ENCODE measurements at regions not wholly inside any gene's neighbourhood (a gene's known extent, or its start where the extent isn't known, plus 50 kb on each side); places are given as distances from the start of the nearest gene placed in this dataset.

- no peak for TF ChIP-seq CTCF (IDR thresholded peaks at IDR 0.05; ENCODE audit: extremely low read depth, low read depth, low read length)
- no peak overlapping the region for H3K27ac ChIP-seq (ENCODE audit: low read depth, low read length)
- no peaks in the 10 kb centered on the region for H3K79me2 ChIP-seq (ENCODE audit: insufficient read depth, low read length)
- no peak overlapping the region for H3K4me2 ChIP-seq (ENCODE audit: insufficient read depth, low read length)
- H3K4me1 ChIP-seq (ENCODE audit: insufficient read depth, low read length): no peaks in the 10 kb centered on the region
- no peaks in the 10 kb centered on the region for H4K20me1 ChIP-seq (ENCODE audit: insufficient read depth, low read length)
- H3K9me3 ChIP-seq (ENCODE audit: low read depth, low read length): no peaks in the 10 kb centered on the region
- peaks cover 16% of the 10 kb centered on the region for H3K27me3 ChIP-seq (ENCODE audit: insufficient read depth, low read length)
- H3K36me3 ChIP-seq (ENCODE audit: insufficient read depth, low read length): no peaks in the 10 kb centered on the region
- no peak for DNase-seq (ENCODE audit: insufficient read length, low spot score, missing footprints)
- no peak overlapping the region for H2AFZ ChIP-seq (ENCODE audit: low read length)
- no peak overlapping the region for H3K4me3 ChIP-seq (ENCODE audit: insufficient read depth, low read length)
Observed at GRCh38 chr2:121123268-121123667, 161.7 kb downstream of the TFCP2L1 start.

- Histone ChIP-seq H3K27me3 (ENCODE audit: insufficient read depth, low read length) (peaks cover 12% of the 10 kb centered on the region), H3K27ac (ENCODE audit: low read depth, low read length) (no peak overlapping the region), H2AFZ (ENCODE audit: low read length) (no peak overlapping the region), H3K79me2 (ENCODE audit: insufficient read depth, low read length) (no peaks in the 10 kb centered on the region), H3K4me1 (ENCODE audit: insufficient read depth, low read length) (no peaks in the 10 kb centered on the region), H4K20me1 (ENCODE audit: insufficient read depth, low read length) (no peaks in the 10 kb centered on the region), H3K4me2 (ENCODE audit: insufficient read depth, low read length) (no peak overlapping the region), H3K4me3 (ENCODE audit: insufficient read depth, low read length) (no peak overlapping the region), H3K9me3 (ENCODE audit: low read depth, low read length) (no peaks in the 10 kb centered on the region), H3K36me3 (ENCODE audit: insufficient read depth, low read length) (no peaks in the 10 kb centered on the region)
- no peak for TF ChIP-seq CTCF (IDR thresholded peaks at IDR 0.05; ENCODE audit: extremely low read depth, low read depth, low read length)
- DNase-seq (ENCODE audit: insufficient read length, low spot score, missing footprints): no peak
Observed at GRCh38 chr2:121124330-121124729, 160.7 kb downstream of the TFCP2L1 start.

- no peaks in the 10 kb centered on the region for H4K20me1 ChIP-seq (ENCODE audit: insufficient read depth, low read length)
- H3K4me3 ChIP-seq (ENCODE audit: insufficient read depth, low read length): no peak overlapping the region
- no peaks in the 10 kb centered on the region for H3K4me1 ChIP-seq (ENCODE audit: insufficient read depth, low read length)
- TF ChIP-seq CTCF (IDR thresholded peaks at IDR 0.05; ENCODE audit: extremely low read depth, low read depth, low read length): no peak
- no peaks in the 10 kb centered on the region for H3K79me2 ChIP-seq (ENCODE audit: insufficient read depth, low read length)
- no peaks in the 10 kb centered on the region for H3K36me3 ChIP-seq (ENCODE audit: insufficient read depth, low read length)
- H2AFZ ChIP-seq (ENCODE audit: low read length): no peak overlapping the region
- H3K27ac ChIP-seq (ENCODE audit: low read depth, low read length): no peak overlapping the region
- no peak overlapping the region for H3K4me2 ChIP-seq (ENCODE audit: insufficient read depth, low read length)
- H3K27me3 ChIP-seq (ENCODE audit: insufficient read depth, low read length): peaks cover 11% of the 10 kb centered on the region
- no peaks in the 10 kb centered on the region for H3K9me3 ChIP-seq (ENCODE audit: low read depth, low read length)
- no peak for DNase-seq (ENCODE audit: insufficient read length, low spot score, missing footprints)
Observed at GRCh38 chr2:121125350-121125749, 159.7 kb downstream of the TFCP2L1 start.

DNA sequence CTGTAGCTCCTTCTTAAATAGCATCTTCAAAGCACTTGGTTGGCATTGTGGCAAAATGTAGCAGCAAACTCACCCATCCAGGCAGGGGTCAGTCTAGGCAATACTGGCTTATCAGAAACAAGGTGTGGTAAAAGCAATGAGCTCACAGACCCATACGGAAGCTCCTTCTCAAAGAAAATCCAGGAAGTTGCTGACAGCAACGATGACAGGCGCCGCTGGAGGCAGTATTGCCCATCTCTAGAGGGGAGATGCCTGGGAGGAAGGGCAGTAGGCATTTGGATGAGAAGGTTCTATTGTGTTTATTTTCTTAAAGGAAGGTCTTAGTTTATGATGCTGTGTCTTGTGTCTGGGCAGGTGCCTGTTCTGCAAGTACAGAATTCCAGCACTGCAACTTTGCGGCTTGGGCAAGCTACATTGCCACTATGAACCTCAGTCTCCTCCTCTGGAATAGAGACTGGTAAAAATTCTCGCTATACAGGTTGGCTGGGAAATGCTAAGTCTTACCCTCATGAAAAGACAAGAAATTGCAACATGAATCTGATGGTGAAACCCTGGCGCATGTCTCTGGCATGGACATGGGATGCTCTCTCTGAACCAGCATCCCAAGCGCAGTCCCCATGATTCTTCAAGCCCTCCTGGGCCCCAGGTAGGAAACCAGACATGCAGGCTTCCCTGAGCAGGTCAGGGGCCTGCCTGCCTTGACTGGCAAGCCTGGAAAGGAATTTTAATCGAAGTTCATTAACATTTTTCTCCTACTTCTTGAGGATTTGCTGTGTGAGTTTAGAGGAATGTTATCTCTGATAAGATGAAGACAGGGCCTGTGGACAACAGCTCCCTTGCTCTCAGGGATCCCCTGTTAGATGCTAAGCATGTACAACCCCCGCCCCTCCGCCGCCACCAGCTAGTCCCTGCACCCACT, 156.0 kb downstream of the TFCP2L1 start:
- H3K36me3 ChIP-seq (ENCODE audit: insufficient read depth, low read length): no peaks in the 10 kb centered on the region

More for the DNA sequence above, 156.0 kb downstream of the TFCP2L1 start:
- H3K4me1 ChIP-seq (ENCODE audit: insufficient read depth, low read length): no peaks in the 10 kb centered on the region
- H2AFZ ChIP-seq (ENCODE audit: low read length): no peak overlapping the region
- no peaks in the 10 kb centered on the region for H3K9me3 ChIP-seq (ENCODE audit: low read depth, low read length)
- DNase-seq (ENCODE audit: insufficient read length, low spot score, missing footprints): no peak
- no peaks in the 10 kb centered on the region for H4K20me1 ChIP-seq (ENCODE audit: insufficient read depth, low read length)
- no peaks in the 10 kb centered on the region for H3K79me2 ChIP-seq (ENCODE audit: insufficient read depth, low read length)
- H3K27ac ChIP-seq (ENCODE audit: low read depth, low read length): no peak overlapping the region
- no peak overlapping the region for H3K4me2 ChIP-seq (ENCODE audit: insufficient read depth, low read length)
- H3K27me3 ChIP-seq (ENCODE audit: insufficient read depth, low read length): peaks cover 6% of the 10 kb centered on the region
- no peak overlapping the region for H3K4me3 ChIP-seq (ENCODE audit: insufficient read depth, low read length)
- TF ChIP-seq CTCF (IDR thresholded peaks at IDR 0.05; ENCODE audit: extremely low read depth, low read depth, low read length): peak; percentile 57

All from osteoblast (primary cell).